ENCODE measurements at regions not wholly inside any gene's neighbourhood (a gene's known extent, or its start where the extent isn't known, plus 50 kb on each side); places are given as distances from the start of the nearest gene placed in this dataset.

DNA sequence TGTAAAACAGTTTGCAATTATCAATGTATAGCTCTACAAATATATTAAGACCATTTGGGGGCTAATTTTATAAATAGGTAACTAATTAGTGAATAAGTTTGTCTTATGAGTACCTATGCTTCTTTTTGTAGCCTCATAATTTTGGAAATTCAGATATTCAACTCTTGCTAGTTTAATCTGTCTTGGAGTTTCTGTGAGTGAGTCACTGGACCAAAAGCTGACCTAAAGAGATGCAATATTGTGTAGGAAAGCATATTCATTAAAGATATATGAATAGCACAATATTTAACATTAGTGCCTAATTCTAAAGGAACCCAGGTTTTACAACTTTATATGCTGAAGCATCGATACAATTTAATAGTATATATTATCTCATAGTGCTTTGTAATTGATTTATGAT, 161.3 kb upstream of the PCDH18 start:
- no peak for DNase-seq (ENCODE audit: low read depth in 3 of 3, low spot score in 2 of 3)

DNA sequence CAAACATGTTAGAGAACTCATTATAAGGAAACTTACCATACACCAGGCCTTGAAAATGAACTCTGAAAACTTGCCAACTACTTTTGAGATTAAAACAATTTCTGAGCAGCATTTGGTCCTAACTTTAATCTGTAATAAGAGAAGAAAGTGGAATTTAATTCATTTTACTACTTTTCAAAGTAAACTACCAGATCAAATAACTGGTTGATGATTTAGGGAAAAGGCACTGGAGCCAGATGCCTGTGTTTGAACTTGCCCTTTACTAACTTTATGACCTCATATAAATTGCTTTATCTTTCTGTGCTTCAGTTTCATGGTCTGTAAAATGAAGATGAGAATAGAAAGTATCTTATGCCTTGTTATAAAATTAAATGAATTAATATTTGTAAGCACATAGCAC, 159.9 kb upstream of the PCDH18 start:
- no peak for DNase-seq (ENCODE audit: low read depth in 3 of 3, low spot score in 2 of 3)

DNA sequence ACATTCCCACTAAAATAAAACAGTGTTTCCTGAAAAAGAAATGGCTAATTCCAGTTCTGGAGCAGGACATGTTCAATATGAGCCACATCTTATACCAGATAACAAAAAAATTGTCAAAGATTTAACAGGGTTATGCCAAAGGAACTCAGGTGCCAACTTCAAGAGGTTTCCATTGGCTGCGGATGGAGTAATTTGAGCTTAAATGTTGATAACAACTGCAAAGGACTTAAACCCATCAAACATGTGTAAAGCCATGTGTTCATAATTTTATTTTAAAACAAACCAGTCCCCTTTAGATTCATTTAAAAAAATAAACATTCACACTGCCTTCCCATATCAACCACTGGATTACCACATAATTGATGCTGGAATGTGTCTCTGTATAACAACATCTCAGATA, 156.4 kb upstream of the PCDH18 start:
- no peak for DNase-seq (ENCODE audit: low read depth in 3 of 3, low spot score in 2 of 3)

DNA sequence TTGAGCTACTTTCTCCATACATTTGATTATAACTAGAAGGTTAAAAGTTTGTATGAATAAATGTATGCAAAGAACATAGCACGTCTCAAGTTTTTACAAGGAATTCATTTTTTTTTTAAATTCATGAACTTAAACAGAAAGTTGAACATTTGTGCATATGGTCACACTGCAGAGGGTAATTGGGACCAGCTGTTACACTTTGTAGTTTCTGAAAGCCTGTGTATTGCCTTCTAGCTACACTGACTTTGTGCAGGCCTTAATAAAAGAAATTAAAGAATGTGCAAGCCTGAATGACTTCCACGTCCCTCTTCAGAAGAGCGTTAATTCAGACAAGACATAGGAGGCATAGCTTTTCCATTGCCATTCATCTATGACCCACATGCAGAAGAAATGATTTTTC, 153.1 kb upstream of the PCDH18 start:
- DNase-seq (ENCODE audit: low read depth in 3 of 3, low spot score in 2 of 3) = no peak

DNA sequence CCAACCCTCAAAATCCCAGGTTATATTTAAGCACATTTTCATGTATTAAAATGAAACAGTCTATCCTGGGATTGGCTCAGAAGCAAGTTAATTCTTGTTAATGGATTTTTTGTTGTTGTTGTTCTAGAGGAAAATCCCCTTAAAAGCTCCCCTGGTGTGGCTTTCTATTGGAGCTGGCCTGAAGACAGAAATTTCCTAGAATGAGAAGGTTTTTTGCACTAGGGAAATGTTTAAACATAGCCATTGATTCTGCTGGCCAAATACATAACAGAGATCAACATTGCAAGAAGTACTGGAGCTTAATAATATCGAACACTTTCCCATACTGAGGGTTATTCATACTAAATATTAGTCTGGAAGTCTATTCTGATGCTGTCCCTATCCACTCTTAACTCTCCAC, 148.8 kb upstream of the PCDH18 start:
- DNase-seq (ENCODE audit: low read depth in 3 of 3, low spot score in 2 of 3) = no peak

DNA sequence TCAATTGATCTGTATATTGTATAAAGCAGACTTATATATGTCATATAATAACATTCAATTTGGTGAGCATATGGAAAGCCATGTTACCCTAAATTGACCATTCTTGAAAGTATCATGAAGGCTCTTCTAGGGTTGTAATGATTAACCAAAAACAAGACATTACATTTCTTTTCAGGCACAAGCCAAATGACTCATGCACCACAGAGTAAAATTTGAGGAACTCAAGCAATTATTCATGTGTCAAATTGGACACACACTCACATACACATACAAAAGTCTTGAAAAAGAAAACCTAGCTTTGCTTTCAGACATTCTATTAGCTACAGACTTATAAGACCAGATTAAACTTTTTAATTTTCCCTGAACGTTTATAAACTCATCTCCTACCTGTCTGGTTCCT, 146.5 kb upstream of the PCDH18 start:
- DNase-seq (ENCODE audit: low read depth in 3 of 3, low spot score in 2 of 3) = no peak

DNA sequence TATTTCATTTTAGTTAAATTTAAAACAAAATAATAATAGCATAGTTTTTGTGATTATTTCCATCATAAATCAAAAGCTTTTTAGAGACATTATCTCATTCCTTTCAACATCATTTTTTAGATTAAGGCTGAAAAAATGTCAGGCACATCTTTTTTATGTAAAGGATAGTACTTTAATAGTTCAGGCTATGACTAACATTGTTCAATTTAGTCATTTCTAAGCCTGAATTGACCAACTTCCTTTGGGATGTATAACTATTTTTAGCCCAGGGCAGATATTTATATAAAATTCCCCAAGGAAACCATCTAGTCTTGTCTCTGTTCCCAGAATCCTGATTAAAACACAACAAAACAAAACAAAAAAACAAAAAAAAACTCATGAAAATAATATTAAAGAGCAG, 145.6 kb upstream of the PCDH18 start:
- DNase-seq (ENCODE audit: low read depth in 3 of 3, low spot score in 2 of 3) = no peak

DNA sequence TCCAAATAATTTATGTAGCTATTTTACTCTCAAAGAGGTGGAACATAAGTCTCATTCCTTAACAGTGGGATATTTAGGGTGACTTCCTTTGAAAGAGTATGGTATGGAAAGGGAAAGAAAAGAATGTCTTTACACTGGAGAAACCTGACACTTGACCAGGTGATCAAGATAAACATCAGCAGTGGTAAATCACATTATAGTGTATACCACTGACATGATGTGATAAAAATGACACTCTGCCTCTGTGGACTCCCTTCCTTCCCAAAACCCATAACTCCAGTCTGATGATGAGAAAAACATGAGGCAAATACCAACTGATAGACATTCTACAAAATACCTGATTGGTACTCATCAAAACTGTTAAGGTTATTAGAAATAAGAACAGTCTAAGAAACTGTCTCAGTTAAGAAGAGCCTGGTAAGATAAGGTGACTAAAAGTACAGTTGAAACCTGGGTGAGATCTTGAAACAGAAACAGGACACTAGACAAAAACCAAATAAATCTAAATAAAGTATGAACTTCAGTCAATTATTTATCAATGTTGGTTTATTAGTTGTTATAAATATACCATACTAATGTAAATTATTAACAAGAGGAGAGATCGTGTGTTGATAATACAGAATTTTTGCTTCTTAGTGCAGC, 144.2 kb upstream of the PCDH18 start:
- DNase-seq (ENCODE audit: low read depth in 3 of 3, low spot score in 2 of 3) = peak in 1 of 3 donors; percentile 19

DNA sequence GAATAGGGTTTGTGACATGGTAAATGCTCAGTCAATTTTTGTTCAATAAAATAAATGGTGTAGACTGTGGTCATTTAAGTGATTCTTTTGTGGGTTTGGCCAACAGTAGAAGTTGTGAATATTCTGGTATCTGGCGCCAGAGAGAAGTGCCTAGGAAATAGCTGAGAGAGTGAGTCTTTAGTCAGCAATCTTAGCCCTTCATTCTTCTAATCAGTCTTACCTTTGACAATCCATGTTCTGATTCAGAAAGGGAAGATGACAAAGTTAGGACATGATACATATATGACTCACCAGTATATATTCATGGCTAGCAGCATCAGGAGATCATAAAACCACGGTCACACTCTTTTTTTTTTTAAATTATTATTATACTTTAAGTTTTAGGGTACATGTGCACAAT, 141.8 kb upstream of the PCDH18 start:
- no peak for DNase-seq (ENCODE audit: low read depth in 3 of 3, low spot score in 2 of 3)

DNA sequence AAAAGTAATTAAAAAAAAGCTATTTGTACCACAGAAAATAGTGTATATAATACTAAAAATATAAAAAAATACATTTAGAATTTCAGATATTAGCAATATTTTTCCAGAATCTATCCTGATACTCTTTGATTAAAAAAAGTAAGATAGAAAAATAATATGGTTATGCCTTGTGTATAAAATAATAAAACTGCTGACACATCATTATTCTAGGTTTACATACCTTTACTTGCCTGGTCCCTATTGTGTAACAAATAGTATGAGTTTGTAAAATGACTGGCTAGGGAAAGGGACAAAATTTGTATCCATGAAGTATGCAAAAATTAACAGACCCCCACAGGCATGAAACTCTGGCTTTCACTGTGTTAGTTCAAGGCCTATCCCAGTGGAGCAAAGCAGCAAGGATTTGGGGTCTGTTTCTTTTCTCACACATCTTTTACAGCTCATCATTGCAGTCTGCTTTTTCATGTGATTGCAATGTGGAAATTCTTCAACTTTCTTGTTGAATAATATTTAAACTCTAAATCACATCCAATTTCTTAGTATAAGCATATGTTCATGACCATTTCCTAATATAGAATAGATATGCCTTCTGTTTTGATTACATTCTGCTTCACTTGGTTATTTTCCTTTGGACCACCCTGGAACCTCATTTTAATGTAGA, 136.7 kb upstream of the PCDH18 start:
- no peak for DNase-seq (ENCODE audit: low read depth in 3 of 3, low spot score in 2 of 3)

DNA sequence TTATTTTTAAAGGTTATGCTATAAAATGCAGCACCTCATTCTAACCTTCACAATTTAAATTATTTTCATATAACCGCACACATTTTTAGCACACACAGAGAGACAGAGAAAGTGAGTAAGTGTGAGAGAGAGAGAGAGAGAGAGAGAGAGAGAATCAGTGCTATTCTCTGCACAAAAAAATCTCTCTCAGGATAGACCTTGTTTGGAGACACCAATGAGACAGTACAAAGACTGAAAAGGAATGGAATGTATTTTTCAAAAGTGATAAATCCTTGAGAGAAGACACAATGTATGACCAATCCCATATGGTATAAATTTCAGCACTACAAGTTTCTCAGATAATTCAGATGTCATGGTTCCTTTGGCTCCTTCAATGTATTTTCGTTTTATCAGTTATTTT, 132.1 kb upstream of the PCDH18 start:
- peak in 1 of 3 donors; percentile 29 for DNase-seq (ENCODE audit: low read depth in 3 of 3, low spot score in 2 of 3)

DNA sequence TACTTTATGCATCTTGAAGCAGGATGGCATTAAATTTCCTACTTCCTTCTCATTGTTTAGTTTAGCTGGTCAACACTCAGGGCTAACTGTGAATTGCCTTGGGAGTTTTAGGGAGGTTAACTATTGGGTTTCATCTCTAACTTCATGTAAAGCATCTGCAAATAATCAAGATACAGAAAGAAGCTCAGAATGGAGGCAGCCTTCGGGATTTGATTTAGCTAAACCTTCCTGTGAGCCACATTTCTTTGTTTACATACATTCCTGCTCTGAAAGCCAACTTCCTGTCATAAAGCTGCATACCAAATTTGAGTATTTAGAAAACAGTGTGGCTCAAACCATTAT, 131.7 kb upstream of the PCDH18 start:
- peak in 1 of 3 donors; percentile 67 for DNase-seq (ENCODE audit: low read depth in 3 of 3, low spot score in 2 of 3)

DNA sequence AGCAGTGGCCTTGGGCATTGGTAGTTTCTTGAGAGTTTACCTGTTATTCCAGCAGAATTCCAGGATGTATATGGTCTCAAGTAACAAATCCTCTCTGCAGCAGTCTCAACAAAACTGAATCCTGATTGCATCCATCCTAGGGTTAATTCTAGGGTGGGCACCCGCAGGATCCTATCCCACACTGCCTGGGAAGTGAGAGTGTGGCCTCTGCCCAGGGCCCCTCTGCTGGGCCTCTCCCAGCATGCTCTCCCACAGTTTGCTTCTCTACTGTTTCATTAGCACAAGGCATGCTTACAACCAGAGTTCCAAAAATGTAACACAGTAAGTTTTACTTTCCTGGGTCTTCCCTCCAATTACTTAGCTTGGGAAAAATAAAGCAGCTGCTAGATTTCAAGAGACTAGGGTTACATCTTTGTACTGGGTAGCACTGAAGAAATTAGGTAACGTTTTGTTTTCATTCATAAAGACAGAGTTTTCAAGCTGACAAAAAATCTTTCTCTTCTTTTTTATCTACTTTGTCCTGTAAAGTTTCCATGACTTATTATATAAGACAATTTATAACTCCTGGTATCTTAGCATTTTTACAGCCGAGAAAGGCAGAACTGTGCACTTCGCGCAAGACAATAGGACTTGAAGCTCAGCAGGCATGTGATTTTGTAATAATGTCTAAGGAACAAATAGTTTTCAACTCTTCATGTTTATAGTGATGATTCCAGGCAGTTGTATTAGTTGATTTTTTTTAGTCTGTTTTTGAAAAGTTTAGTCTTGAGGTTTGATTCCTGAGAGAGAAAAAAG, 131.2 kb upstream of the PCDH18 start:
- peak in 2 of 3 donors; percentile 51 to 64 for DNase-seq (ENCODE audit: low read depth in 3 of 3, low spot score in 2 of 3)

DNA sequence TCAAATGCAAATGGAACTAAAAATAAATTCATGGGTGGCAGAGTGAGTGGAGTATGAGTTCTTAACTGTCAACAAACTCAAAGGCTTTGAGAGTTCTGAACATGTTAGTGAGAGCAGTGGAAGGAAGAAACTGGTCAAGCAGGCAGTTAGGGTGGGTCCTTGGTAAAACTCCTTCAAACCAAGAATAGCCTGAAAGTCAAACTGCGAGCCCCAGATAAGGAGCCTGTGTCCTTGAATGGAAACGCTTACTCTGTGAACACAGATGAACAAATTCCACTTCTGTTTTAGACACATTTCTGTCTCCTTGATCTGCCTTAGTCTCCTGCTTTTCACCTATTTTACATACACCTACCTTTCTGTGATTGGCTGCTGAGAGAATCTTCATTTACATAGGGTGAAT, 129.4 kb upstream of the PCDH18 start:
- no peak for DNase-seq (ENCODE audit: low read depth in 3 of 3, low spot score in 2 of 3)

DNA sequence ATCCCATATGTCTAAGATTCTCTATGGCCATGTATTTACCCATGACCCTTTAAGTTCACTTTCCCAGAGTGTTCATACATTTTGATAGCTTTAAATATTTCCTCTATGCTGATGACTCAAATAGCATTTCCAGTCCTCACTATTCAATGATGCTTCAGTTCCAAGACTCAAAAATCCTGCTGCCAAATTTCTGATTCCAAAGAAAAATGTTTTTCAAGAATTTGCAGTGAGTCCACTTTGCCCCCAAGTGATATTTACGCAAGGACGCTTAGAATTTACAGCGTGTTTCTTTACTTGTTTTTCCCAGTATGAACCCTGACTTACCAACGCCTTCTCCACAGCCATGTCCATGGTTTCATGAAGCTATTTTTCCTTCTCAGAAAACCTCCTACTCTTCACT, 127.9 kb upstream of the PCDH18 start:
- DNase-seq (ENCODE audit: low read depth in 3 of 3, low spot score in 2 of 3) = no peak

DNA sequence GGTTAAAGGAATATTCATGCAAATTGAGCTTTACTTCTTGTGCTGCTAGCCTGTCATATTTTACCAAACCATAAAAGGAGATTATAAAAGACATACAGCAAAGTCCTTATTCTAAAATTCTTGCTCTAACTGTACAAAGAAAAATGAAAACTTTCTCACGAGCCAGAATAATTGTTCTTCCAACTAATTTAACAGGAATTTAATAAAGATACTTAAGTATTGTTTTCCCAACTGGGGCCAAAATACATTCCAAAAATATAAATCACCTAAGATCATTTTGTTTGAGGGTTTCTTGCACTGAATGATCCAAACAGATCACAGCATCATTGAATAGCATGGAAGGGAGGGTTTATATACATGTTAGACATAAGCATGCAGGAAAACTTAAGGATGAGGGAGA, 127.1 kb upstream of the PCDH18 start:
- DNase-seq (ENCODE audit: low read depth in 3 of 3, low spot score in 2 of 3) = no peak

DNA sequence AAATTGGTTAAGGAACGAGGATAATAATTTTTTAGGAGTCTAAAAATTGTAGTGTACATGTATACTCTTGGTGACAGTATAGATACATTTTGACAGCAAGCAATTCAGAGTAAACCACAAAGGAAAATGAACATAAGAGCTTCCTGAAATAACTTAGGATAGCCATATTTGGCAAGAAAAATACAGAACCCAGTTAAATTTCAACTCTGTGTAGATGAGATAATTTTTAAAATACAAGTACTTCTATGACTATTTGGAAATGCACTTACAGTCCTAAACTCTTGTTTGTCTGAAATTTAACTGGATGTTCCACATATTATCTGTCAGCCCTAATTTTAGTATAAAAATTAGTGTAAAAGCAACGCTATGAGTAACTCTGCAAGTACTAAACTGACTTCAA, 124.4 kb upstream of the PCDH18 start:
- no peak for DNase-seq (ENCODE audit: low read depth in 3 of 3, low spot score in 2 of 3)

DNA sequence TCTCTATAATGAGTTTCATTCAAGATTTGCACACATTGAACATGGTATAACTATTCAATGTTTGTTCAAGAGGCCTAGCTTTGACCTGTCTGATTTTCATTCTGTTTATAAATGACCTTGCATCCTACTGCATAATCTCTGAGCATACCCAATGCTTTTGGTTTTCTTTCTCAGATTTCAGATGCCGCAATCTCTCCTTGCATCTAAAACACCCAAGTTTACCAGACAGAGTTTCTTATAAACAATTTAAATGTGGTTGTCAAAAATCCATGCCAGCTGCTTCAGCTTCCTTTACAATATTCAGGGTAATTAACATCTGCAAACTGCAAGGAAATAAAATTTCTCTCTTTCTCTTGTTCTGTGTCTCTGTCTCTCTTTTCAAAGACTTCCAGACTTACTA, 123.0 kb upstream of the PCDH18 start:
- no peak for DNase-seq (ENCODE audit: low read depth in 3 of 3, low spot score in 2 of 3)

DNA sequence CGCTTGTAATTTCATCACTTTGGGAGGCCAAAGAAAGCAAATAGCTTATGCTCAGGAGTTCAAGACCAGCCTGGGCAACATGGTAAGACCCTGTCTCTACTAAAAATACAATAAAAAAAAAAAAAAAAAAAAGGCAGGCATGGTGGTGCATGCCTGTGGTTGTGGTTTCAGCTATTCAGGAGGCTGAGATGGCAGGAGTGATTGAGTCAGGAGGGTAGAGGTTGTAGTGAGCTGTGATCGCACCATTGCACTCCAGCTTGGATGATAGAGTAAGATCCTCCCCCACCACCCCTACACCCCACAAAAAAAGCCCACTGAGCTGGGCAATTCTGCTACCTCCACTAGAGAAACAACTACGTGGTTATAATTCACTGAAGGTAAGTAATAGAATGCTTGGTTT, 118.8 kb upstream of the PCDH18 start:
- no peak for DNase-seq (ENCODE audit: low read depth in 3 of 3, low spot score in 2 of 3)

DNA sequence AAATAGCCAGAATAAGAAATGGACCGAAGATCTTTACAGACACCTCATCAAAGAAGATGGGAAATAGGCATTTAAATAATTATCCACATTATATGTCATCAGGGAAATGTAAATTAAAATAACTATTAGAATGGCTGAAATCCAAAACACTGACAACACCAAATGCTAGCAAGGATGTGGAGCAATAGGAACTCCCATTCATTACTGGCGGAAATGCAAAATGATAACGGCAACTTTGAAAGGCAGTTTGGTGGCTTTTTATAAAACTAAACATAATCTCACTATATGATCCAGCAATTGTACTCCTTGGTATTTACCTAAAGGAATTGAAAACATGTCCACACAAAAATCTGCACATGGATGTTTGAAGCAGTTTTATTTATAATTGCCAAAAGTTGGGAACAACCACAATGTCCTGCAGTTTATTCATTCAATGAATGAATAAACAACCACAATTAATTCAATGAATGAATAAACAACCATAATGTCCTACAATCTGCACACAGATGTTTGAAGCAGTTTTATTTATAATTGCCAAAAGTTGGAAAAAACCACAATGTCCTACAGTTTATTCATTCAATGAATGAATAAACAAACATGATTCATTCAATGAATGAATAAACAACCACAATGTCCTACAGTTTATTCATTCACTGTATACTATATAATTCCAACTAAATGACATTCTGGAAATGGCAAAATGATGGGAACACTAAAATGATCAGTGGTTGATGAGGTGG, 117.6 kb upstream of the PCDH18 start:
- DNase-seq (ENCODE audit: low read depth in 3 of 3, low spot score in 2 of 3) = no peak

DNA sequence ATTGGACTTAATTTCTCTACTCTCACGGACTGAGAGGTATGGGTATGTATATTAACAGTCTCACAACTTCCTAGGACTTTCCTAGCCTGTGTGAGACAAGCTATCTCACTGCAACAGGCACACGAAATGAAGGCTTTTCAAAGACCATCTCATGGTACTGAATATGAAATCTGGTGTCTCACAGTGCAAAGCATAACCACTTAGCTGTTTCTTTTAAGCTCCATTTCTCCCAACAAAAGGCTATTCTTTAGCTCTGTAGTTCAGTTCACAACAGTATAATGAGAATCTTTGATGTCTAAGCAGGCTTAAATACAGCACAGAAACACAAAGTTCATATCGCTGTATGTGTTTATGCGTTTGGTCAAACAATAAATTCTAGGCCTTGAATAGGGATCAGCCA, 116.2 kb upstream of the PCDH18 start:
- no peak for DNase-seq (ENCODE audit: low read depth in 3 of 3, low spot score in 2 of 3)

DNA sequence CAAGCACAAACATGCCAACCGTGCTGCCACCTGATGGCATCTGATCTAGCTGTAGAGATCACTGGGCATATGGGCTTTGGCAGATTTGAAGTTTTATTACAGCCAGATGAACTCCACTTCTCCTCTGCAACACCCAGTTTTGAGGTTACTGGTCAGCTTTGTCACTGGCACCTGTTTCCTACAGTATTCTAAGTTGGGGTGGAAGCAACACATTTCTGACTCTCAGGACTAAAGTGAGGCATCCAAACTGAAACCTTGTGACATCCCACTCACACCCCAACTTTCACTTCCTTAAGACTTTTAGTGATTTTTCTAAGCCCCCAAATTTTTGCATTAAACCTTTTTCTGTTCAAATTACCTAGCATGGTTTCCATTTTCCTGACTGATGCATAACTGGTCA, 115.1 kb upstream of the PCDH18 start:
- no peak for DNase-seq (ENCODE audit: low read depth in 3 of 3, low spot score in 2 of 3)

All from right renal cortex interstitium (tissue), 3 donors.